ENCODE measurements at regions not wholly inside any gene's neighbourhood (a gene's known extent, or its start where the extent isn't known, plus 50 kb on each side); places are given as distances from the start of the nearest gene placed in this dataset.

DNA sequence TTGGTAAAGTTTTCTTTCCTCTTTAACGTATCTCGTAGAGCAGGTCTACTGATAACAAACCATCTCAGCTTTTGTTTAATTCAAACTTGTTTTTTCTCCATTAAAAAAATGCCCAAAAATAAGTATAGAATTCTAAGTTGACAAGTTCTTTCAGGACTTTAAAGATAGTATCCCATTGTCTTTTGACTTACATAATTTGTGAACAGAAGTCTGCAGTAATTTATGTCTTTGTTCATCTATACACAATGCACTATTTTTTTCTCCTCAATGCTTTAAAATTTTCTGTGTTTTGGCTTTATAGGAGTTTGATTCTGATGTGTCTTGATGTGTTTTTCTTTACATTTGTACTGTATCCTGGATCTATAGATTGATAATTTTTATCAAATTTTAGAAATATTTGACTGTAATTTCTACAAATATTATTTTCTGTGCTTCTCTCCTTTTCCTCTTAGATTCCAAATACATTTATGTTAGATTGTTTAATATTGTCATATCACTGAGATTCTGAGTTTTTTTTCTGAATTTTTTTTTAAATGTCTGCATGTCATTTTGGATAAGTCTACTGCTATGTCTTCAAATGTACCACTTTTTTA is 143.3 kb downstream of the FTCDNL1 start:
- DNase-seq = no peak

DNA sequence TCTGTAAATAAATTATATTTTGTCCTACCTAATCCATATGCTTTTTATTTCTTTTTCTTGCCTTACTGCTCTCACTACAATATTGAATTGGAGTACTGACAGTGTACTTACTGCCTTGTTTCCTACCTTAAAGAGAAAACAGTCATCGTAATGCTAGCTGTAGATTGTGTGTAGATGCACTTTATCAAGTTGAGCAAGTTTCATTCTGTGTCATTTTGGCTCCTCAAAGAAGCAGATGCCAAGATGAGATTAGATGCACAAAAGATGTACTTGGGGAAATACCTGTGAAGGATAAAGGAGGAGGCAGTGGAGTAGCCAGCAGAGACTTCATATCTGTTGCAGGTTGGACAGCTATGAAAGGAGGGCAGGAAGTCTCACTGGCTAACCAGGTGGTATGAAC is 145.5 kb downstream of the FTCDNL1 start:
- DNase-seq = no peak

DNA sequence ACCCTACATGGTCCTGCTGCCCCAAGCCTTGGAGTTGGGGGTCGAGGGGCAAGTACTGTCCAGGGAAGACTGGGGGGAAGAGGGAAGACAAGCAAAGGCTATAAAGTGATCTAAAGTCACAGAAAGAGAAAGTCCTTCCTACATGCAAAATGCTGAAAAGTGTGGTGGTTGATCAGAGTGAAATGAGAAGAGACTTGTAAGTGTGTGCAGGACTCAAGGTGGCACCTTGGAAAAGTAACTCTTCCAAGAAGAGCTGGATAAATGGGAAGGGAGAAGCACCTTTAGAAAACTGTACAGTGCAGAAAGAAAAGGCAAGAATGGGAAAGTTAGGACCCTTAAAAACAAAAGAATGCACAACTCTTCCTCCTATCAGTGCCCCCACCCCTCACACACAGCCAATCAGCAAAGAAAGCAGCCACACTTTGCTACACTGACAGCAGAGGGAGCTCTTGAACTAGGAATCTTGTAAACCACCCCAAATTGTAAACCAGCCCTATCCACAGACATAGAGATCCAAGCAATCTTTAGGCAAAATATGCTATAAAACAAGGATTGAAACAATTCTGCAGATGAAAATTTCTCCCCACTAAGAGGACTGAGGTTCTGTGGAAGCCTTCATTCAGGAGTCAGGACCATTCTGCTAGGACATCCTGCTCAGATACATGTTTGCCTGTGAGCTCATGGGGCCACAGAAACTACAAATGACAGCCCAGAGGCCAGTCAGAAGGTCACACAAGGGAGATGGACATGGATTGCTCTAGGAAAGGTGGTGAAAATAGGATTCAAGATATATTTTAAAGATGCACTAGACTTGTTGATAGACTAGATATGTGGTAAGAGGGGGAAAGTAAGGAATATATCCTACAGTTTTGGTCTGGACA is 146.4 kb downstream of the FTCDNL1 start:
- DNase-seq = peak; percentile 3

DNA sequence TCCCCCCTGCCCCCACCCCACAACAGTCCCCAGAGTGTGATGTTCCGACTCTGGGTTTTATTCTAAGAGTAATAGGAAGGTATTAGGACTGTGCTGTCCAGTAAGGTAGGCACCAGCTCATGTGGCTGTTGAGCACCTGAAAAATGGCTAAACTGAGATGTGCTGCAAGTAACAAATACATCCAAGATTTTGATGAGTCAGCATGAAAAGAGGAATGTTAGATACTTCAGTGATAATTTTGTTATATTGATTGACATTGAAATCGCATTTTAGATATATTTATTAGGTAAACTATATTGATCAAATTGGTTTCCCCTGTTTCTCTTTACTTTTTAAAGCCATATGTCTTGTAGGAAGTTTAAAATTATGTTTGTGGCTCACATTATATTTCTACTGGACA is 147.8 kb downstream of the FTCDNL1 start:
- DNase-seq = no peak

DNA sequence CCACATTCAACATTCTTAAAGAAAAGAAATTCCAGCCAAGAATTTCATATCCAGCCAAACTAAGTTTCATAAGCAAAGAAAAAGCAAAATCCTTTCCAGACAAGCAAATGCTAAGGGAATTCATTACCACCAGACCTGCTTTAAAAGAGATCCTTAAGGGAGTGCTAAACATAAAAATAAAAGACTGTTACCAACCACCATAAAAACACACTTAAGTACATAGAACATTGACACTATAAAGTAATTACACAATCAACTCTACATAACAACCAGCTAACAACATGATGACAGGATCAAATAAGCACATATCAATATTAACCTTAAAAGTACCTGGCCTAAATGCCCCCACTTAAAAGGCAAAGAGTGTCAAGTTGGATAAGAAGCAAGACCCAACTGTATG is 153.5 kb downstream of the FTCDNL1 start:
- no peak for DNase-seq

DNA sequence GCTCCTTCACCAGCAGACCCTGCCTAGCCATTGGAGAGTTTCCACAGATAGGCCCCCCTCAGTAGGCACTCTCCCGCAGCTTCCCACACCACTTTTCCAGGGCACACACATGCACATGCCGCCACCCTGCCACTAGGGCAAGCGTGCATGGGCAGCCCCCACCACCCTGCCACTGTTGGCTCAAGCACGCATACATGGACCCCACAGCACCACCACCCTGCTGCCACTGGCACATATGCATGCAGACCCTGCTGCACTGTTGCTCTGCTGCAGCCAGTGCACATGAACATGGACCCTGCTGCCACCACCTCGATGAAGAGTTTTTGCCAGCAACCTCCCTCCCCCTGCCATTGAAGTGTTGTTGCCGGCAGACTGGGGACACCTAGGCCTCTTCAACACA is 154.9 kb downstream of the FTCDNL1 start:
- DNase-seq = no peak

DNA sequence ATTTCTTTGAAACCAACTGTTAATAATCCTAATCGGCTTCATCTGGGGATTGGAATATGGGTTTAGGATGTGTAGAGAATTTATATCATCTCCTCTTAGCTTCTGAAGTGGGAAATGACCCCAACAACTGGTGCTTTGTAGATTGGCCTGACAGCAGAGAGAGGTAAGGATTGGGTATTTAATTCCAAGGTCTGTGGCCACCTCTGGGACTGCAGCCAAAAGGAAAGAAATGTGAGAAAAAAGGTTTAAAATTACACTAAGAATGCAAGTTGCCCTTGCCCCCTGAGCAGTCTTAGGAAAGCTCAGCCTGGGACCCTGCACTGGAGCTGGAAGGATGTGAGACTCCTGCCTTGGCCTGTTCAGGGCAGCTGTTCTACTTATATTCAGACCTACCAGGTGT is 157.1 kb downstream of the FTCDNL1 start:
- no peak for DNase-seq

DNA sequence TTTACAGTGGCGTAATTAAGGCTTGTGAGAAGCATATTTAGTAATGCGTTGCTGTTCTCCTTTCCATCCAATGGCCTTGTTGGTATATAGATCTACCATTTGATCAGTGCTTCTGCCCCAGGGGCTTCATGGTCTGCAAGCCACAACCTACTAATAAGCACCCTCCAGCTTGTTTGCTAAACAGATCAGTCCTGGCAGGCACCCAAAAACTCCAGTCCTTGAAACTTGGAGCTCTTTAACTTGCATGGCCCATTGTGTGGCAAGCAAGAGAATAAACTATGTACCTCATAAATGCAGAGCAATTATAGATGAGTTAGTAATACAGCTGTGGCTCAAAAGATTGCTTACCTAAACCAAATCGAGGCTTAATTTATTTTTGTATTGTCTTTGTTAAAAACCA is 158.5 kb downstream of the FTCDNL1 start:
- no peak for DNase-seq

DNA sequence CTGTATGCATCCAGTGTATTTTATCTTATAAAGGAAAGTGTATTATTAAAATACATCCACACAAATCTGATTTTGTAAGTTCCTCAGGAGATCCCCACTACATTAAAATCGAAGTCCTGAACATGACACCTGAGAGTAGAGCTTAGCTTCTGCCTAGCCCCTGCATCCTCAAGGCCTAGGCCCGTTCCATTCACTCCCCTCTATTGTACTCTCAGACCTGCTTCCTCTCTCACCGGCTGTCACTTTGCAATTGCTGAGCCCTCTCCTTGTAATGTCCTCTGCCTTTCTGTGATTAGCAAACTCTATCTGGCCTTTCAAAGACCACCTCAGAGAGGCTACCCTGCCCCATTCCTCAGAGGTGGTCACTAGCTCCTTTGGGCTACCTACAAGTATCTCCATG is 160.8 kb downstream of the FTCDNL1 start:
- DNase-seq = no peak

DNA sequence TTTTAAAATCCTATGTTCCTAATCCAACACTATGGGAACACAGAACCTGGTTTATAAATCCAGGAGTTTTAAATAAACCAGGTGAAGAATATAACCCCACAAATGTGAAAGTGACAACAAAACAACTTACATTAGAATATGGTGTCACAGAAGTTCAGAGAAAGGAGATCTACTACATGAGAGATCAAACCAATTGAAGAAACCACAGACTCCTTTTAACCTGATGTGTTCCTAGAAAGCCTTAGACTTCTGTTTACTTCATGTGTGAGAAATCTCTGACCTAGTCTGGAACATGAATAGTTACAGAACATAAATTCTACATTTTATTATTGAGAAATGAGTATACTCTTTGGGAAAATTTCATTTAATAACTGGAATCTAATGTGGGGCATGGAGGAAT is 165.3 kb downstream of the FTCDNL1 start:
- no peak for DNase-seq

DNA sequence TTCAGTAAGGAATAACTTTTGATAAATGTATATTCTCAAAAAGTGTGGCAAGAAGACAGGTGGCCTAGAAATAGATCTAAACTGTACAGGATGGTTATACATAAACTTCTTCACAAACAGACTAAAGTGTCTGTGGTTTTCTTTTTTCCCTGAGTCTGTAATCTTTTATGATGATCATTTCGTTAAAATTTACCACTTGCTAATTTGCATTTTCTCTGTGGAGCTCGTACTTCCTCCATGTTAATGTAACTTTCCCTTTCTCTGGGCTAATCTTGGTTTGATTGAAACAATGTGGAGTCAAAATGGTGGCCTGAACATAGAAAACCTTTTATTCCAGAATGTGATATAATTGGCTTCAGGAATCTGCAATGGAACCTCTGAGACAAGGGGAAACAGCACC is 166.2 kb downstream of the FTCDNL1 start:
- DNase-seq = no peak

DNA sequence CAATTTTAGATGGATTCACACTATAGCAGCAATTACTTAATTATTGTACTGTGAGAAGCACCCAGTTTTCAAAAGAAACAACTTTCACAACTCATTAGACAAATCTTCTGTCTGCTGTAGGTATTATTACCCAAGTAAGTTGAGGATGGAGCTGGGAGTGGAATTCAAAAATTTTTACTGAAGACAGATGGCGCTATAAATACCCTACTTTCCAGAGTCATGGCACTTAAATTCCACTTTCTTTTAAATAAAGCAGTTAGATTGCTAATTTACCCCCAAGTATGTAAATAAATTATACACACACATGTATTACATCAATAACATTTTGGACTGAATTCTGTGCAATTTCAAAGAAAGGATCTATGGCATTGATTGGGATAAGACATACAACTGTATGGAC is 166.8 kb downstream of the FTCDNL1 start:
- DNase-seq = no peak

DNA sequence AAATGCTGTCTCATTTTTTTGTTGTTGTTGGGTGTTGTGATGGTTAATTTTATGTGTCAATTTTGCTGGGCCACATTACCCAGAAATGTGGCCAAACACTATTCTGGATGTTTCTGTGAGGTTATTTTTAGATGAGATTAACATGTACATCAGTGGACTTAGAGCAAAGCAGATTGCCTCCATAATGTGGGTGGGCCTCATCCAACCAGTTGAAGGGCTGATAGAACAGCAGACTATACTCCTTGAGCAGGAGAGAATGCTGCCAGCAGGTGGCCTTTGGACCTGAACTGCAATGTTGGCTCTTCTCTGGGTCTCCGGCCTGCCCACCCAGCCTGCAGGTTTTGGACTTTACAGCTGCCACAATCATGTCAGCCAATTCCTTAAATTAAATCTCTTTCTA is 169.0 kb downstream of the FTCDNL1 start:
- DNase-seq = no peak

DNA sequence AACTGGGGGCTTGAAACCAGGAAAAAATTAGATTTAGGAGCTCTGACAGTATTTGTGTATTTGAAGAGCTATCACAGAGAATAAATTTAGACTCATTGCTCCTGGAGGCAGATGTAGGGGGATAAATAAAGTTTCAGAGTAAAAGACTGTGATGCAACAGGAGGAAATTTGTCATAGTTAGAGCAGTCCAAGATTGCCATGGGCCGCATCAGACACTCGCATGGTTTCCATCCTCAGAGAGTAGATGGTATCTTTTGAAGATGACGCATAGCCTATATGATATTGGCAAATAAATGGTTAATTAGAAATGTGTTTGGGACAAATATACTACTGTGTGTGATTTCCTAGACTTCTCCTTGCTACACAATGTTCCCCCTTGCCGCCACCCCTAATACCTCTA is 170.5 kb downstream of the FTCDNL1 start:
- DNase-seq = no peak

DNA sequence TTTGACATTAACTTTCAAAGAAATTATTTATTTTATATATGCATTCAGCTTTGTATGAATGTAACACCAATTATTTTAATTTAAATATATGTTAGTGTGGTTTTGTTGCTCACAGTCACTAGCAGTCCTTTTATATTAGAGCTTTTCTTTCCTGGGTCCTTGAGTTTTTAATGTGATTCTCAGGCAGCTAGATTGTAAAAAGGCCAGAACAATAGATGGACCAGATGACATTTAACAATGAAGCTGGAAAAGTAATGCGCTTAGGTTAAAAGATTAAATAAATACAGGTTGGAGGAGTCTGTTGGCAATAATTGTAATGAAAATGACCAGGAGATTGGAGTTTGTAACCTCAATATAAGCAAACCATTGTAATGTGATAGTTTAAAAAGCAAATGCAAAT is 171.1 kb downstream of the FTCDNL1 start:
- DNase-seq = no peak

DNA sequence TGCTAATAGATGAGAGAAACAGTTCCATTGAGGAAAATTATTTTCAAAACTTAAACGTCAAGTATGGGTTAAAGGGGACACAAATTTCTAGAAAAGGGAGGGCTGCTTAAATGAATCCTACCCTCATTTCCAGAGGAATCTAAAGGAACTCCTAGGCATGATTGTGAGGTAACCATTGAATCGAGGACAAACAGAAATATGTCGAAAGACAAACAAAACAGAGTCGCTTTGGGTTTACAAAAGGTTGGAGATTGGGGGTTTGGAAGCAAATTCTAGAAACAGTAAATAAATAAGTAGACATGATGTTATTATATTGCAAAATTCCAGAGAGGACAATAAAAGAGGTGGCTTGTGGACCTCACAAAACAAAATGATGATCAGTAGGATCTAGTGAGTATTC is 173.1 kb downstream of the FTCDNL1 start:
- DNase-seq = no peak

DNA sequence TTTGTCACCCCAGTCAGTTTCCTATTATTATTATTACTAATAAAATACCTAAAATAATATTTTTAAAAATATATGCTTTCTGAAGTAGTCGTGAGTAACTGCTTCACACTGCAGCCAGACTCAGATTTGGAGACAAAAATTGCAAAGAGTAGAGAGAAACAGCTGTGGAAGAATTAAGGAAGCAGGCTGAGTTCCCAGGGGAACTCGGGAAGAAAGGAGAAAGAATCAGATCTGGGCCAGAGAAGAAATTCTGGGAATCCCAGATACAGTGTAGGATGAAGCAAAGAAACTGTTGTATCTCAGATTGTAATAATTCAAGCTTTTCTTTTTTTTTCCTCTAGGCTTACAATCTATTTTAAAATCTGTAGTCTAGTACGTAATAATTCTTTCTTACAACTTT is 182.3 kb downstream of the FTCDNL1 start:
- DNase-seq = no peak

DNA sequence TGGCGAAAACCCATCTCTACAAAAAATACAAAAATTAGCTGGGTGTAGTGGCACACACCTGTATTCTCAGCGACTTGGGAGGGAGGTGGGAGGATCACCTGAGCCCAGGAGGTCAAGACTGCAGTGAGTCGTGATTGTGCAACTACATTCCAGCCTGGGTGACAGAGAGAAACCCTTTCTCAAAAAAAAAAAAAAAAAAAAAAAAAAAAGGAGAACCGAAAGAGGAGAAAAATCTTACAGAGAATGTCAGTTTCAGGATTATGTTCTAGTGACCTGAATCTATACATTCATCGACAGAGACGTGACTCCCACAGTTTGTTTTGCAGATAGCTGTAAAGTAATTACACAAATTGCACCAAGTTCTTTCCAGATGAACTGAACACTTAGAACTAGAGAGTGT is 187.8 kb downstream of the FTCDNL1 start:
- no peak for DNase-seq

DNA sequence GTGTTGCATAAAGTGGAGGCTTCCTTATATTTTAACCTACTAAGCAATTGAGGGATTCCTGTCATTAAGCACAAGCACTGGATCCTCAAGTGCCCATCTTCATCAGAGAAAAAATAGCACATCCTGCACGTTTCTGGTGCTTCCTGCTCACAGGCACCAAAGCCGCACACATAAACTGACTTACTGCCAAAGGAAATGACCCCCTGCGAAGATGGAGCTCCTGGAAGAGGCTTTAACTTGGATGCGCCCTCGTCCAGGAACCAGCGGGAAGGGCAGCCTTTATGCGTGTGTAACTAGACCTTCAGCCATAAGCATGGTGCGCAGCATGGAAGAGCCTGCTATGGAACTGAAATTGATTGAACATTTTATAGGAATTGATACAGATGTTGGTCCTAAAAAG is 188.7 kb downstream of the FTCDNL1 start:
- no peak for DNase-seq

DNA sequence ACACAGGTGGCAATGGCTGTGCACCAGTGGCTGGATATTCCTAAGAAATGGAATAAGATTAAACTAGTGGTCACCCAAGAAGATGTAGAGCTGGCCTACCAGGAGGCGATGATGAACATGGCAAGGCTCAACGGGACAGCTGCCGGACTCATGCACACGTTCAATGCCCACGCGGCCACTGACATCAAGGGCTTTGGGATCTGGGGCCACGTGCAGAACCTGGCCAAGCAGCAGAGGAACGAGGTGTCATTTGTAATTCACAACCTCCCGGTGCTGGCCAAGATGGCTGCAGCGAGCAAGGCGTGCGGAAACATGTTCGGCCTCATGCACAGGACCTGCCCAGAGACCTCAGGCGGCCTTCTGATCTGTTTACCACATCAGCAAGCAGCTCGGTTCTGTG is 190.8 kb downstream of the FTCDNL1 start:
- no peak for DNase-seq

DNA sequence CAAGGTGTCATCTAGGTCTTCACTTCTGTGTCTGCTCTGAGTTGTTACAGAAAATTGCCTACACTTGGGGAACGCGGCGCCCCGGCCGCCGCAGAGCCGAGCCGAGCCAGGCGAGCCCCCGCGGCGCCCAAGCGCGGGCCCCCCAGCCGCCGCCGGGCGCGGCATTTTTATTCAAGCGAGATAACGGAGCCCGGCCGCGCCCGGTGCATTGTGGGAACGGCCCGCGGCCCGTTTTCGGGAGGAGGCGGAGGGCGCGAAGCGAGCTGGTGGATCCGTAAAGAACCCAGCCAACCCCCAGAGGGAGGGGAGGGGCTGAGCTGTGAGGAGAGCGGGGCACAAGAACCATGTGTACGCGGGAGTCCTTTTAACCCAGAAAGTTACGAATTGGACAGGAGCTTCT is 191.8 kb downstream of the FTCDNL1 start:
- DNase-seq = no peak

DNA sequence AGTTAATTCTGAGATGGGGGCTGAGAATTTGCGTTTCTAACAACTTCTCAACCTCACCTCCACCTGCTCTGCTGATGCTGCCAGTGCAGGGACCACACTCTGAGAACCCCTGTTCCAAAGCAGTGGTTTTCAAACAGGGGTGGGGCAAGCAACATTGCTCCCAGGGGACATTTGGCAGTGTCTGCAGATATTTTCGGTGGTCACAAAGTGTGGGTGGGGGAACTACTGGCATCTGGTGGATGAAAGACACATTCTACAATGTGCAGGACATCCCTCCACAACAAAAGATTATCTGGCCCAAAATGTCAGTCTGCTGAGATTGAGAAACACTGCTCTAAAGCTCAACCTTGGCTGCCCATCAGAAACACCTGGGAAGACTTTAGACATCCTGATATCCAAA is 188.7 kb upstream of the SATB2 start:
- no peak for DNase-seq

DNA sequence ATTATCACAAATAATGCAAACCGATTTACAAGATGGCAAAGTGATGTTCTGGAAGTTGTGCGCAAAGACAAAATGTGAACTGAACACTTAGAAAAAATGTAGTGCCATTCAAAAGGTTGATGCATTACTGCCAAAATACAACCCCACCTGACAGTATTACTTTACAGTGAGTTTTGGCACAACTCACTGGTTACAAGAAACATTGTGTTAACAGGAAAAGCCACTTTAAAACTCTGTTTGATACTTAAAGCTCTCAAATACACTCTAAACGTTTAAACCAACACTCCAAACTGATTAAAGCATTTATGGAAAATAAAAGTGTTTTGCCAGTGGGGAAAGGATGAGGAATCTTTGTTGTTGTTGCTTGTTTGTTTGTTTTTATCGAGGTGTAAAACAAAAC is 173.4 kb upstream of the SATB2 start:
- no peak for DNase-seq

DNA sequence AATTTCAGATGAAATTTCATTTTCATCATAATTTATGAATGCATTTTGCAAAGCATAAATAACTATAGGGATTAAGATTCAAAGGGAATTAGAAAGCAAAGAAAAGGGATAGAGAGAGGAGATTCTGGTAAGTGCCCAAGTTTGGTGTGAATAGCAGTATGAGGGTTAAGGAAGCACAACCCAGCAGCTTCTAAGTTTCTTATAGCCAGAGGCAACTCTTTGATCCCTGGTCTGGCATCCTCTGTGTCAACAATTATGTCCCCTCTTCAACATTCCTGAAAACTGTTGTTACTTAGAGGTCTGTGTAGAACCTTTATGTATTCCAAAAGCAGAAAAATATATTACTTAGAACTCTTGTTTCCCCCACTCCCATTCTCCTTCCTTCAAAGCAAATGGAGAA is 171.6 kb upstream of the SATB2 start:
- DNase-seq = no peak

DNA sequence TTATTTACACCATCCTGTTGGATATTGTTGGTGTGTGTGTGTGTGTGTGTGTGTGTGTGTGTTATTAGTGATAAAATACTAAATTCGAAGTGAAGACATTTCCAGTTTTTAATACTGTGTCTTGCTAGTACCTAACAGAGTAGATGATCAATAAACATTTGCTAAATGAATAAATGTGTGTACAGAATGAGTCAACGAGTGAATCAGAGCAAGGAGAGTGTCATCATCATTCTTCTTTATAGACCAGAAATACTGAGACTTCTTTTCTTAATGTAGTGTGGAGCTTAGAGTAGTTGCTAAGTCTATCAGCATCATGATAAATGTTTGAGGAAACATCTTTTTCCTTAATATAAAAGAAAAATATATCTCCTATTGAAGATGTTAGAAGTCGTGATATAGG is 169.7 kb upstream of the SATB2 start:
- no peak for DNase-seq

Data from NCI-H446 treated with DMSO at 0.1 percent for 48 hours (cell line).